22Rv1 (cell line): ENCODE measurements at regions not wholly inside any gene's neighbourhood (a gene's known extent, or its start where the extent isn't known, plus 50 kb on each side); places are given as distances from the start of the nearest gene placed in this dataset.
"Not testable (repeated sequence)": the region's sequence is repeated elsewhere in the genome, so short reads cannot be mapped to it uniquely, and the experiment has no call there.

Experiments used
- ZFX ChIP-seq: fragments of 450-650 bp; IDR thresholded peaks from 2 replicates; pipeline ENCODE4 v1.6.1; 2017; ENCODE audit warnings: antibody characterized with exemption, borderline replicate concordance
- TF ChIP-seq, protein P1 (sequence below): fragments of 450-650 bp; IDR thresholded peaks from 2 replicates; pipeline ENCODE4 v1.5.1; 2017; ENCODE audit warnings: mild to moderate bottlenecking

DNA sequence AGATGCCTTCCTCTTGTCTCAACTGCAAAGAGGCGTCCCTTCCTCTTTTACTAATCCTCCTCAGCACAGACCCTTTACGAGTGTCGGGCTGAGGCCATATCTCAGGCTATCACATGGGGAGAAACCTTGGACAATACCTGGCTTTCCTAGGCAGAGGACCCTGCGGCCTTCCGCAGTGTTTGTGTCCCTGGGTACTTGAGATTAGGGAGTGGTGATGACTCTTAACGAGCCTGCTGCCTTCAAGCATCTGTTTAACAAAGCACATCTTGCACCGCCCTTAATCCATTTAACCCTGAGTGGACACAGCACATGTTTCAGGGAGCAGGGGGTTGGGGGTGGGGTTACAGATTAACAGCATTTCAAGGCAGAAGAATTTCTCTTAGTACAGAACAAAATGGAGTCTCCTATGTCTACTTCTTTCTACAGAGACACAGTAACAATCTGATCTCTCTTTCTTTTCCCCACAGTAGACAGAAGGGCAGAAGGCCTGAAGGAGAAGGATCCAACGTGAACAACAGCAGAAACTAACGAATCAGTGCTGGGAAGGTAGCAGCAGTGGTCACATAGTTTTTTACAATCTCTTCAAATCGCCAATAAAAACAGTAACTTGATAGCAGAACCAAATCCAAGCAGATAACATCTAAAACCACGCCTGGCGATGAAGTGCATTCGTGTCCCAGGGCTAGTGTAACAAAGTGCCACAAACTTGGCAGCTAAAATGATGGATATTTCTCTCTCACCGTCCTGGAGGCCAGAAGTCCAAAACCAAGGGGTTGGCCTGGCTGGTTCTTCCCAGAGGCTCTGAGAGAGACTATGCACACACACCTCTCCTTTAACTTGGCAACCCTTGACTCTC, 272.4 kb downstream of the EIPR1 start:
- TF ChIP-seq, protein P1, sequence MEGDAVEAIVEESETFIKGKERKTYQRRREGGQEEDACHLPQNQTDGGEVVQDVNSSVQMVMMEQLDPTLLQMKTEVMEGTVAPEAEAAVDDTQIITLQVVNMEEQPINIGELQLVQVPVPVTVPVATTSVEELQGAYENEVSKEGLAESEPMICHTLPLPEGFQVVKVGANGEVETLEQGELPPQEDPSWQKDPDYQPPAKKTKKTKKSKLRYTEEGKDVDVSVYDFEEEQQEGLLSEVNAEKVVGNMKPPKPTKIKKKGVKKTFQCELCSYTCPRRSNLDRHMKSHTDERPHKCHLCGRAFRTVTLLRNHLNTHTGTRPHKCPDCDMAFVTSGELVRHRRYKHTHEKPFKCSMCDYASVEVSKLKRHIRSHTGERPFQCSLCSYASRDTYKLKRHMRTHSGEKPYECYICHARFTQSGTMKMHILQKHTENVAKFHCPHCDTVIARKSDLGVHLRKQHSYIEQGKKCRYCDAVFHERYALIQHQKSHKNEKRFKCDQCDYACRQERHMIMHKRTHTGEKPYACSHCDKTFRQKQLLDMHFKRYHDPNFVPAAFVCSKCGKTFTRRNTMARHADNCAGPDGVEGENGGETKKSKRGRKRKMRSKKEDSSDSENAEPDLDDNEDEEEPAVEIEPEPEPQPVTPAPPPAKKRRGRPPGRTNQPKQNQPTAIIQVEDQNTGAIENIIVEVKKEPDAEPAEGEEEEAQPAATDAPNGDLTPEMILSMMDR = not testable (repeated sequence)
- TF ChIP-seq ZFX = not testable (repeated sequence)
